ENCODE measurements at regions not wholly inside any gene's neighbourhood (a gene's known extent, or its start where the extent isn't known, plus 50 kb on each side); places are given as distances from the start of the nearest gene placed in this dataset.

GRCh38 chr3:21138085-21138484, 612.9 kb downstream of the ZNF385D start:
- no peak for TF ChIP-seq CTCF (IDR thresholded peaks at IDR 0.05)
- Histone ChIP-seq H3K4me3 (no peak overlapping the region), H3K36me3 (no peaks in the 10 kb centered on the region), H3K9me3 (no peaks in the 10 kb centered on the region), H3K4me1 (no peaks in the 10 kb centered on the region), H3K27ac (no peak overlapping the region), H3K27me3 (no peaks in the 10 kb centered on the region)
- DNase-seq (ENCODE audit: extremely low spot score in 2 of 2): no peak
- intact Hi-C loops (cut with DNase I): no loop called here

- H3K36me3 ChIP-seq: no peaks in the 10 kb centered on the region
- intact Hi-C loops (cut with DNase I): no loop called here
- no peak overlapping the region for H3K27ac ChIP-seq
- DNase-seq (ENCODE audit: extremely low spot score in 2 of 2): no peak
- H3K4me3 ChIP-seq: no peak overlapping the region
- H3K27me3 ChIP-seq: no peaks in the 10 kb centered on the region
- no peaks in the 10 kb centered on the region for H3K9me3 ChIP-seq
- TF ChIP-seq POLR2A (IDR thresholded peaks at IDR 0.05): no peak
- no peaks in the 10 kb centered on the region for H3K4me1 ChIP-seq
These were observed 618.1 kb downstream of the ZNF385D start for GRCh38 chr3:21132896-21133295.

GRCh38 chr3:21120826-21121225, 630.2 kb downstream of the ZNF385D start:
- DNase-seq (ENCODE audit: extremely low spot score in 2 of 2): no peak
- TF ChIP-seq CTCF (IDR thresholded peaks at IDR 0.05) (no peak), POLR2AphosphoS5 (IDR thresholded peaks at IDR 0.05; ENCODE audit: insufficient read depth in 1 of 2, low read depth in 1 of 2) (no peak), POLR2A (IDR thresholded peaks at IDR 0.05) (no peak)
- Histone ChIP-seq H3K36me3 (no peaks in the 10 kb centered on the region), H3K4me3 (no peak overlapping the region), H3K27ac (no peak overlapping the region), H3K27me3 (no peaks in the 10 kb centered on the region), H3K4me1 (no peaks in the 10 kb centered on the region), H3K9me3 (no peaks in the 10 kb centered on the region)
- intact Hi-C loops (cut with DNase I): no loop called here

- Histone ChIP-seq H3K4me3 (no peak overlapping the region), H3K36me3 (no peaks in the 10 kb centered on the region), H3K4me1 (no peaks in the 10 kb centered on the region), H3K9me3 (no peaks in the 10 kb centered on the region), H3K27me3 (no peaks in the 10 kb centered on the region), H3K27ac (no peak overlapping the region)
- intact Hi-C loops (cut with DNase I): no loop called here
- TF ChIP-seq POLR2AphosphoS5 (IDR thresholded peaks at IDR 0.05; ENCODE audit: insufficient read depth in 1 of 2, low read depth in 1 of 2): no peak
- TF ChIP-seq CTCF (IDR thresholded peaks at IDR 0.05): no peak
- TF ChIP-seq POLR2A (IDR thresholded peaks at IDR 0.05): no peak
- no peak for DNase-seq (ENCODE audit: extremely low spot score in 2 of 2)
These were observed 633.6 kb downstream of the ZNF385D start for GRCh38 chr3:21117370-21117769.

- DNase-seq (ENCODE audit: extremely low spot score in 2 of 2): no peak
- intact Hi-C loops (cut with DNase I): no loop called here
- no peak overlapping the region for H3K4me3 ChIP-seq
- TF ChIP-seq CTCF (IDR thresholded peaks at IDR 0.05) (no peak), POLR2AphosphoS5 (IDR thresholded peaks at IDR 0.05; ENCODE audit: insufficient read depth in 1 of 2, low read depth in 1 of 2) (no peak), POLR2A (IDR thresholded peaks at IDR 0.05) (no peak)
- no peak overlapping the region for H3K27ac ChIP-seq
- H3K36me3 ChIP-seq: no peaks in the 10 kb centered on the region
- H3K4me1 ChIP-seq: no peaks in the 10 kb centered on the region
- H3K27me3 ChIP-seq: no peaks in the 10 kb centered on the region
- H3K9me3 ChIP-seq: no peaks in the 10 kb centered on the region
These were observed 642.0 kb downstream of the ZNF385D start for GRCh38 chr3:21109056-21109455.

- no peak for DNase-seq (ENCODE audit: extremely low spot score in 2 of 2)
- no peak overlapping the region for H3K4me3 ChIP-seq
- H3K4me1 ChIP-seq: no peaks in the 10 kb centered on the region
- no peaks in the 10 kb centered on the region for H3K36me3 ChIP-seq
- intact Hi-C loops (cut with DNase I): no loop called here
- H3K9me3 ChIP-seq: no peaks in the 10 kb centered on the region
- no peaks in the 10 kb centered on the region for H3K27me3 ChIP-seq
- TF ChIP-seq POLR2A (IDR thresholded peaks at IDR 0.05) (no peak), CTCF (IDR thresholded peaks at IDR 0.05) (no peak), POLR2AphosphoS5 (IDR thresholded peaks at IDR 0.05; ENCODE audit: insufficient read depth in 1 of 2, low read depth in 1 of 2) (no peak)
- no peak overlapping the region for H3K27ac ChIP-seq
These were observed 645.2 kb downstream of the ZNF385D start for GRCh38 chr3:21105784-21106183.

All from vagina (tissue), 2 donors.